CD14-positive monocyte (primary cell): ENCODE measurements at regions not wholly inside any gene's neighbourhood (a gene's known extent, or its start where the extent isn't known, plus 50 kb on each side); places are given as distances from the start of the nearest gene placed in this dataset.

ENCODE experiments used
- DNase-seq, 3 donors: peaks; one replicate each; pipeline ENCODE4 v3.0.0-alpha.2; 2011 to 2022
- H2AFZ ChIP-seq: 2 replicates; pipeline ENCODE4 v1.6.0; 2012; ENCODE audit warnings: mild to moderate bottlenecking, low read depth, low read length, inconsistent platforms; ENCODE audit not compliant: insufficient read depth, poor library complexity, severe bottlenecking
- H3K27ac ChIP-seq, 2 donors: 1 replicate in 1 of 2; 2 replicates in 1 of 2; pipeline ENCODE4 v1.5.1; 2012 to 2013; ENCODE audit warnings: low read length in 2 of 2, control low read depth in 1 of 2, inconsistent platforms in 1 of 2, low read depth in 1 of 2, mild to moderate bottlenecking in 1 of 2
- H3K27me3 ChIP-seq, 2 donors: one replicate each; pipeline versions ENCODE4 v1.6.0 to v1.6.1; 2011 to 2013; ENCODE audit warnings: low read length in 2 of 2; ENCODE audit not compliant: control insufficient read depth in 2 of 2, insufficient read depth in 2 of 2
- H3K36me3 ChIP-seq, 2 donors: replicated peaks in 1 of 2; 1 replicate in 1 of 2; 2 replicates in 1 of 2; pipeline versions ENCODE4 v1.5.1 to v1.6.1; 2012 to 2013; ENCODE audit warnings: low read length in 2 of 2, control low read depth in 1 of 2, inconsistent platforms in 1 of 2, mild to moderate bottlenecking in 1 of 2; ENCODE audit not compliant: insufficient read depth in 2 of 2, control insufficient read depth in 1 of 2
- H3K4me1 ChIP-seq, 2 donors: 1 replicate in 1 of 2; 2 replicates in 1 of 2; pipeline versions ENCODE4 v1.5.1 to v1.6.1; 2012 to 2013; ENCODE audit warnings: low read length in 2 of 2, control low read depth in 1 of 2, inconsistent platforms in 1 of 2, mild to moderate bottlenecking in 1 of 2, moderate library complexity in 1 of 2; ENCODE audit not compliant: insufficient read depth in 2 of 2, control insufficient read depth in 1 of 2
- H3K4me2 ChIP-seq: replicated peaks from 2 replicates; pipeline ENCODE3; 2012; ENCODE audit warnings: low read length, moderate library complexity, mild to moderate bottlenecking; ENCODE audit not compliant: poor library complexity, severe bottlenecking; ENCODE audit errors: extremely low read depth
- H3K4me3 ChIP-seq, 3 experiments: fragments of 200-600 bp in 1 of 3; sonication (generic) in 1 of 3; replicated peaks in 1 of 3; 1 replicate in 2 of 3; 2 replicates in 1 of 3; pipeline ENCODE4 v1.5.1; 2011 to 2013; ENCODE audit warnings: low read length in 3 of 3, mild to moderate bottlenecking in 3 of 3, control low read depth in 2 of 3, low read depth in 2 of 3, inconsistent platforms in 1 of 3, moderate library complexity in 1 of 3
- H3K79me2 ChIP-seq: 2 replicates; pipeline ENCODE4 v1.6.0; 2012; ENCODE audit warnings: mild to moderate bottlenecking, control low read depth, inconsistent platforms, low read length, moderate library complexity; ENCODE audit not compliant: insufficient read depth
- H3K9ac ChIP-seq: 2 replicates; pipeline ENCODE4 v1.6.0; 2017; ENCODE audit warnings: low read length, mild to moderate bottlenecking; ENCODE audit not compliant: insufficient read depth, poor library complexity, severe bottlenecking
- H3K9me3 ChIP-seq, 2 donors: replicated peaks in 1 of 2; 1 replicate in 1 of 2; 2 replicates in 1 of 2; pipeline versions ENCODE4 v1.5.1 to v1.6.1; 2012 to 2013; ENCODE audit warnings: low read length in 2 of 2, control low read depth in 1 of 2; ENCODE audit not compliant: control insufficient read depth in 1 of 2, insufficient read depth in 1 of 2
- H4K20me1 ChIP-seq: 2 replicates; pipeline ENCODE4 v1.6.0; 2012; ENCODE audit warnings: mild to moderate bottlenecking, low read length, control low read depth, moderate library complexity; ENCODE audit not compliant: insufficient read depth
- H3K27ac Mint-ChIP-seq, 7 donors: one replicate each; pipeline ENCODE4 v1.8.0; 2020; ENCODE audit warnings: mild to moderate bottlenecking in 7 of 7, mixed read lengths in 7 of 7, moderate library complexity in 6 of 7, inconsistent platforms in 2 of 7
- H3K27me3 Mint-ChIP-seq, 3 donors: one replicate each; pipeline ENCODE4 v1.8.0; 2021 to 2022; ENCODE audit warnings: low read depth in 3 of 3, mild to moderate bottlenecking in 3 of 3, mixed read lengths in 3 of 3, moderate library complexity in 3 of 3, inconsistent platforms in 1 of 3
- H3K36me3 Mint-ChIP-seq, 2 donors: one replicate each; pipeline ENCODE4 v1.8.0; 2020; ENCODE audit warnings: mixed read lengths in 2 of 2, inconsistent platforms in 1 of 2, mild to moderate bottlenecking in 1 of 2
- H3K4me1 Mint-ChIP-seq: one replicate; pipeline ENCODE4 v1.8.0; 2020; ENCODE audit warnings: mild to moderate bottlenecking, mixed read lengths
- H3K4me3 Mint-ChIP-seq, 2 donors: one replicate each; pipeline ENCODE4 v1.8.0; 2020; ENCODE audit warnings: mild to moderate bottlenecking in 2 of 2, mixed read lengths in 2 of 2, moderate library complexity in 1 of 2
- H3K9me3 Mint-ChIP-seq, 7 donors: one replicate each; pipeline ENCODE4 v1.8.0; 2020 to 2022; ENCODE audit warnings: mixed read lengths in 7 of 7, mild to moderate bottlenecking in 6 of 7, moderate library complexity in 6 of 7, inconsistent platforms in 2 of 7
- WGBS: methylation state at CpG from one replicate; pipeline ENCODE4 v1.1.5; 2013; ENCODE audit warnings: missing lambda C conversion rate; ENCODE audit not compliant: insufficient coverage; 5-methylcytosine and 5-hydroxymethylcytosine counted together
- intact Hi-C, 2 donors: fragments of 100-400 bp; cut with micrococcal nuclease; formaldehyde crosslinking; loops; one replicate each; pipeline versions ENCODE4 v1.15.0 to v1.15.1; 2023
- TF ChIP-seq, protein P1 (sequence below): fragments of 200-600 bp; IDR thresholded peaks from one replicate; pipeline ENCODE4 v1.8.0; 2022; ENCODE audit warnings: antibody characterized with exemption, mild to moderate bottlenecking

GRCh38 chr2:173457366-173457765, 102.7 kb downstream of the CDCA7 start:
- peak overlapping the region in 1 of 7 donors; percentile 19 for H3K27ac Mint-ChIP-seq
- TF ChIP-seq, protein P1, sequence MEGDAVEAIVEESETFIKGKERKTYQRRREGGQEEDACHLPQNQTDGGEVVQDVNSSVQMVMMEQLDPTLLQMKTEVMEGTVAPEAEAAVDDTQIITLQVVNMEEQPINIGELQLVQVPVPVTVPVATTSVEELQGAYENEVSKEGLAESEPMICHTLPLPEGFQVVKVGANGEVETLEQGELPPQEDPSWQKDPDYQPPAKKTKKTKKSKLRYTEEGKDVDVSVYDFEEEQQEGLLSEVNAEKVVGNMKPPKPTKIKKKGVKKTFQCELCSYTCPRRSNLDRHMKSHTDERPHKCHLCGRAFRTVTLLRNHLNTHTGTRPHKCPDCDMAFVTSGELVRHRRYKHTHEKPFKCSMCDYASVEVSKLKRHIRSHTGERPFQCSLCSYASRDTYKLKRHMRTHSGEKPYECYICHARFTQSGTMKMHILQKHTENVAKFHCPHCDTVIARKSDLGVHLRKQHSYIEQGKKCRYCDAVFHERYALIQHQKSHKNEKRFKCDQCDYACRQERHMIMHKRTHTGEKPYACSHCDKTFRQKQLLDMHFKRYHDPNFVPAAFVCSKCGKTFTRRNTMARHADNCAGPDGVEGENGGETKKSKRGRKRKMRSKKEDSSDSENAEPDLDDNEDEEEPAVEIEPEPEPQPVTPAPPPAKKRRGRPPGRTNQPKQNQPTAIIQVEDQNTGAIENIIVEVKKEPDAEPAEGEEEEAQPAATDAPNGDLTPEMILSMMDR: no peak

GRCh38 chr2:173458991-173459780, 104.5 kb downstream of the CDCA7 start:
- no peaks in the 10 kb centered on the region for H3K36me3 ChIP-seq
- Mint-ChIP-seq H3K4me1 (peaks cover 1% of the 10 kb centered on the region), H3K9me3 (peaks cover 0 to 4% (median 0%) of the 10 kb centered on the region in 7 donors), H3K36me3 (no peaks in the 10 kb centered on the region), H3K27me3 (peaks cover 6 to 16% (median 9%) of the 10 kb centered on the region in 3 donors), H3K27ac (no peak overlapping the region), H3K4me3 (no peak overlapping the region)
- H3K4me1 ChIP-seq: no peaks in the 10 kb centered on the region
- no peak overlapping the region for H3K4me2 ChIP-seq
- H3K79me2 ChIP-seq: no peaks in the 10 kb centered on the region
- TF ChIP-seq, protein P1: no peak
- intact Hi-C loops: no loop called here
- H3K9ac ChIP-seq: no peak overlapping the region
- no peaks in the 10 kb centered on the region for H3K27me3 ChIP-seq
- no peaks in the 10 kb centered on the region for H4K20me1 ChIP-seq
- no peak overlapping the region for H3K4me3 ChIP-seq
- no peak overlapping the region for H2AFZ ChIP-seq
- no peak overlapping the region for H3K27ac ChIP-seq
- H3K9me3 ChIP-seq: no peaks in the 10 kb centered on the region
- DNase-seq: no peak
- WGBS: 85% methylated on average over 3 of the region's 8 CpGs

More at GRCh38 chr2:173457366-173457765, 102.7 kb downstream of the CDCA7 start:
- no peaks in the 10 kb centered on the region for H3K9me3 ChIP-seq
- no peaks in the 10 kb centered on the region for H3K36me3 Mint-ChIP-seq
- no peak for DNase-seq
- H3K27ac ChIP-seq: no peak overlapping the region
- no peak overlapping the region for H3K4me3 Mint-ChIP-seq
- H2AFZ ChIP-seq: no peak overlapping the region
- WGBS: 90% methylated on average over 7 of the region's 7 CpGs
- H3K4me2 ChIP-seq: no peak overlapping the region
- H3K27me3 ChIP-seq: no peaks in the 10 kb centered on the region
- H4K20me1 ChIP-seq: no peaks in the 10 kb centered on the region
- H3K4me1 Mint-ChIP-seq: peaks cover 1% of the 10 kb centered on the region
- no peak overlapping the region for H3K4me3 ChIP-seq
- intact Hi-C loops: no loop called here
- no peak overlapping the region for H3K9ac ChIP-seq
- peaks cover 8 to 15% (median 10%) of the 10 kb centered on the region in 3 donors for H3K27me3 Mint-ChIP-seq
- H3K4me1 ChIP-seq: no peaks in the 10 kb centered on the region
- peaks cover 0 to 4% (median 0%) of the 10 kb centered on the region in 7 donors for H3K9me3 Mint-ChIP-seq
- no peaks in the 10 kb centered on the region for H3K36me3 ChIP-seq
- no peaks in the 10 kb centered on the region for H3K79me2 ChIP-seq
